ENCODE measurements at regions not wholly inside any gene's neighbourhood (a gene's known extent, or its start where the extent isn't known, plus 50 kb on each side); places are given as distances from the start of the nearest gene placed in this dataset.

DNA sequence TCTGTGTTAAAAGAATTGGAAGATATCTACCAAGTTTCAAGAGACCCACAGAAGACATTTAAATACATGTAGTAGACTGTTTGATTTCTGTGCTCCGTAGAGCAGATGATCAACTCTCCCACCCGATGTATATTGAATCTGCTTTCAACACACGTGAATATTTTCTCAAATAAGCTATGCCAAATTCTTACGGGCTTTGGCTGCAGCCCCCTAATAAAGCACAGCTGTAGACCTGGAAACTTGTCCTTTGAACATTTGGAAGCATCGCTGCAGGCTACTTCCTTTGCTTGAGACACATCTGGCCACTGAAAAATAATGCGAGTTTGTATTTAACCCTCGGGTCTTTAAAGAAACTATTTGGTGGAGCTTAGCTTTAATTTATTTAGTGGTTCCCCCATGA, 98.3 kb upstream of the SELENOK start:
- intact Hi-C loops (cut with micrococcal nuclease) (no loop called here), in situ Hi-C loops (cut with MboI) (no loop called here)
- Histone ChIP-seq H3K79me2 (ENCODE audit: control insufficient read depth, insufficient read depth, low read length) (no peaks in the 10 kb centered on the region), H3K4me1 (replicated peaks in 1 of 2; ENCODE audit: control insufficient read depth in 2 of 2, insufficient read depth in 2 of 2, low read length in 2 of 2) (no peaks in the 10 kb centered on the region), H3K9ac (ENCODE audit: insufficient read depth in 1 of 2, low read depth in 2 of 2, low read length in 2 of 2) (no peak overlapping the region), H3K27me3 (ENCODE audit: control insufficient read depth in 2 of 2, insufficient read depth in 2 of 2, low read length in 2 of 2) (no peaks in the 10 kb centered on the region), H3K9me1 (ENCODE audit: control insufficient read depth, insufficient read depth, low read length) (no peaks in the 10 kb centered on the region), H3K27ac (ENCODE audit: extremely low read depth, low read depth, low read length) (no peak overlapping the region), H3K9me3 (replicated peaks; ENCODE audit: control insufficient read depth, insufficient read depth, low read depth, low read length) (no peaks in the 10 kb centered on the region), H3K4me3 (no peak overlapping the region), H2AFZ (ENCODE audit: low read depth, low read length) (no peak overlapping the region), H3K36me3 (ENCODE audit: control insufficient read depth, insufficient read depth, low read length) (no peaks in the 10 kb centered on the region), H3K4me2 (ENCODE audit: insufficient read depth, low read length) (no peak overlapping the region), H4K20me1 (replicated peaks; ENCODE audit: control insufficient read depth, insufficient read depth, low read length) (no peaks in the 10 kb centered on the region)
- FAIRE-seq (no peak), ATAC-seq (no peak), DNase-seq (ENCODE audit: extremely low read depth in 1 of 4, low spot score in 3 of 4) (no peak)
- BruUV-seq (replicated peaks) = no TSS peak
- 1% methylated on average over 7 of the region's 7 CpGs for WGBS (ENCODE audit: insufficient coverage, low coverage, missing lambda C conversion rate)
- CTCF ChIA-PET (ENCODE audit: low intra/inter-chr PET ratio) = no interaction called here
- POLR2A ChIA-PET = no interaction called here
- TF ChIP-seq MTA1 (IDR thresholded peaks at IDR 0.05; ENCODE audit: borderline replicate concordance) (no peak), SMC3 (conservative IDR thresholded peaks at IDR 0.05; ENCODE audit: insufficient read depth, low read depth, low read length) (no peak), FIP1L1 (IDR thresholded peaks at IDR 0.05; ENCODE audit: low read depth, low read length, poor library complexity, severe bottlenecking) (no peak), KLF1 (tag; IDR thresholded peaks at IDR 0.05) (no peak), DACH1 (IDR thresholded peaks at IDR 0.05; ENCODE audit: partially characterized antibody) (no peak), ETV1 (tag; conservative IDR thresholded peaks at IDR 0.05; ENCODE audit: low read depth) (no peak), NFIC (IDR thresholded peaks at IDR 0.05) (no peak), TGIF2 (CRISPR knock-in tag; IDR thresholded peaks at IDR 0.05) (no peak), RFX1 (IDR thresholded peaks at IDR 0.05) (no peak), BCOR (IDR thresholded peaks at IDR 0.05) (no peak), YBX1 (IDR thresholded peaks at IDR 0.05) (no peak), BRF1 (IDR thresholded peaks at IDR 0.05; ENCODE audit: borderline replicate concordance, extremely low read depth, insufficient read length) (no peak), BCL6 (CRISPR knock-in tag; IDR thresholded peaks at IDR 0.05) (no peak), ATF1 (CRISPR knock-in tag; IDR thresholded peaks at IDR 0.05) (no peak), ATF1 (tag; IDR thresholded peaks at IDR 0.05) (no peak), GTF2A2 (tag; IDR thresholded peaks at IDR 0.05) (no peak)
- TF ChIP-seq, protein P1, sequence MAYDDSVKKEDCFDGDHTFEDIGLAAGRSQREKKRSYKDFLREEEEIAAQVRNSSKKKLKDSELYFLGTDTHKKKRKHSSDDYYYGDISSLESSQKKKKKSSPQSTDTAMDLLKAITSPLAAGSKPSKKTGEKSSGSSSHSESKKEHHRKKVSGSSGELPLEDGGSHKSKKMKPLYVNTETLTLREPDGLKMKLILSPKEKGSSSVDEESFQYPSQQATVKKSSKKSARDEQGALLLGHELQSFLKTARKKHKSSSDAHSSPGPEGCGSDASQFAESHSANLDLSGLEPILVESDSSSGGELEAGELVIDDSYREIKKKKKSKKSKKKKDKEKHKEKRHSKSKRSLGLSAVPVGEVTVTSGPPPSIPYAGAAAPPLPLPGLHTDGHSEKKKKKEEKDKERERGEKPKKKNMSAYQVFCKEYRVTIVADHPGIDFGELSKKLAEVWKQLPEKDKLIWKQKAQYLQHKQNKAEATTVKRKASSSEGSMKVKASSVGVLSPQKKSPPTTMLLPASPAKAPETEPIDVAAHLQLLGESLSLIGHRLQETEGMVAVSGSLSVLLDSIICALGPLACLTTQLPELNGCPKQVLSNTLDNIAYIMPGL (CRISPR knock-in tag; IDR thresholded peaks at IDR 0.05) = no peak
- TF ChIP-seq, protein P2, sequence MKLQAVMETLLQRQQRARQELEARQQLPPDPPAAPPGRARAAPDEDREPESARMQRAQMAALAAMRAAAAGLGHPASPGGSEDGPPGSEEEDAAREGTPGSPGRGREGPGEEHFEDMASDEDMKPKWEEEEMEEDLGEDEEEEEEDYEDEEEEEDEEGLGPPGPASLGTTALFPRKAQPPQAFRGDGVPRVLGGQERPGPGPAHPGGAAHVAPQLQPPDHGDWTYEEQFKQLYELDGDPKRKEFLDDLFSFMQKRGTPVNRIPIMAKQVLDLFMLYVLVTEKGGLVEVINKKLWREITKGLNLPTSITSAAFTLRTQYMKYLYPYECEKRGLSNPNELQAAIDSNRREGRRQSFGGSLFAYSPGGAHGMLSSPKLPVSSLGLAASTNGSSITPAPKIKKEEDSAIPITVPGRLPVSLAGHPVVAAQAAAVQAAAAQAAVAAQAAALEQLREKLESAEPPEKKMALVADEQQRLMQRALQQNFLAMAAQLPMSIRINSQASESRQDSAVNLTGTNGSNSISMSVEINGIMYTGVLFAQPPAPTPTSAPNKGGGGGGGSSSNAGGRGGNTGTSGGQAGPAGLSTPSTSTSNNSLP (IDR thresholded peaks at IDR 0.05; ENCODE audit: borderline replicate concordance, low read depth, low read length) = no peak
- TF ChIP-seq, protein P3, sequence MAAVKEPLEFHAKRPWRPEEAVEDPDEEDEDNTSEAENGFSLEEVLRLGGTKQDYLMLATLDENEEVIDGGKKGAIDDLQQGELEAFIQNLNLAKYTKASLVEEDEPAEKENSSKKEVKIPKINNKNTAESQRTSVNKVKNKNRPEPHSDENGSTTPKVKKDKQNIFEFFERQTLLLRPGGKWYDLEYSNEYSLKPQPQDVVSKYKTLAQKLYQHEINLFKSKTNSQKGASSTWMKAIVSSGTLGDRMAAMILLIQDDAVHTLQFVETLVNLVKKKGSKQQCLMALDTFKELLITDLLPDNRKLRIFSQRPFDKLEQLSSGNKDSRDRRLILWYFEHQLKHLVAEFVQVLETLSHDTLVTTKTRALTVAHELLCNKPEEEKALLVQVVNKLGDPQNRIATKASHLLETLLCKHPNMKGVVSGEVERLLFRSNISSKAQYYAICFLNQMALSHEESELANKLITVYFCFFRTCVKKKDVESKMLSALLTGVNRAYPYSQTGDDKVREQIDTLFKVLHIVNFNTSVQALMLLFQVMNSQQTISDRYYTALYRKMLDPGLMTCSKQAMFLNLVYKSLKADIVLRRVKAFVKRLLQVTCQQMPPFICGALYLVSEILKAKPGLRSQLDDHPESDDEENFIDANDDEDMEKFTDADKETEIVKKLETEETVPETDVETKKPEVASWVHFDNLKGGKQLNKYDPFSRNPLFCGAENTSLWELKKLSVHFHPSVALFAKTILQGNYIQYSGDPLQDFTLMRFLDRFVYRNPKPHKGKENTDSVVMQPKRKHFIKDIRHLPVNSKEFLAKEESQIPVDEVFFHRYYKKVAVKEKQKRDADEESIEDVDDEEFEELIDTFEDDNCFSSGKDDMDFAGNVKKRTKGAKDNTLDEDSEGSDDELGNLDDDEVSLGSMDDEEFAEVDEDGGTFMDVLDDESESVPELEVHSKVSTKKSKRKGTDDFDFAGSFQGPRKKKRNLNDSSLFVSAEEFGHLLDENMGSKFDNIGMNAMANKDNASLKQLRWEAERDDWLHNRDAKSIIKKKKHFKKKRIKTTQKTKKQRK (IDR thresholded peaks at IDR 0.05; ENCODE audit: borderline replicate concordance, low read depth, low read length) = no peak

Measured in K562 (cell line).